CD14-positive monocyte (primary cell): ENCODE measurements at regions not wholly inside any gene's neighbourhood (a gene's known extent, or its start where the extent isn't known, plus 50 kb on each side); places are given as distances from the start of the nearest gene placed in this dataset.

Source experiments
- DNase-seq, 3 donors: peaks; one replicate each; pipeline ENCODE4 v3.0.0-alpha.2; 2011 to 2022
- H2AFZ ChIP-seq: 2 replicates; pipeline ENCODE4 v1.6.0; 2012; ENCODE audit warnings: mild to moderate bottlenecking, low read depth, low read length, inconsistent platforms; ENCODE audit not compliant: insufficient read depth, poor library complexity, severe bottlenecking
- H3K27ac ChIP-seq, 2 donors: 1 replicate in 1 of 2; 2 replicates in 1 of 2; pipeline ENCODE4 v1.5.1; 2012 to 2013; ENCODE audit warnings: low read length in 2 of 2, control low read depth in 1 of 2, inconsistent platforms in 1 of 2, low read depth in 1 of 2, mild to moderate bottlenecking in 1 of 2
- H3K27me3 ChIP-seq, 2 donors: one replicate each; pipeline versions ENCODE4 v1.6.0 to v1.6.1; 2011 to 2013; ENCODE audit warnings: low read length in 2 of 2; ENCODE audit not compliant: control insufficient read depth in 2 of 2, insufficient read depth in 2 of 2
- H3K36me3 ChIP-seq, 2 donors: replicated peaks in 1 of 2; 1 replicate in 1 of 2; 2 replicates in 1 of 2; pipeline versions ENCODE4 v1.5.1 to v1.6.1; 2012 to 2013; ENCODE audit warnings: low read length in 2 of 2, control low read depth in 1 of 2, inconsistent platforms in 1 of 2, mild to moderate bottlenecking in 1 of 2; ENCODE audit not compliant: insufficient read depth in 2 of 2, control insufficient read depth in 1 of 2
- H3K4me1 ChIP-seq, 2 donors: 1 replicate in 1 of 2; 2 replicates in 1 of 2; pipeline versions ENCODE4 v1.5.1 to v1.6.1; 2012 to 2013; ENCODE audit warnings: low read length in 2 of 2, control low read depth in 1 of 2, inconsistent platforms in 1 of 2, mild to moderate bottlenecking in 1 of 2, moderate library complexity in 1 of 2; ENCODE audit not compliant: insufficient read depth in 2 of 2, control insufficient read depth in 1 of 2
- H3K4me2 ChIP-seq: replicated peaks from 2 replicates; pipeline ENCODE3; 2012; ENCODE audit warnings: low read length, moderate library complexity, mild to moderate bottlenecking; ENCODE audit not compliant: poor library complexity, severe bottlenecking; ENCODE audit errors: extremely low read depth
- H3K4me3 ChIP-seq, 3 experiments: fragments of 200-600 bp in 1 of 3; sonication (generic) in 1 of 3; replicated peaks in 1 of 3; 1 replicate in 2 of 3; 2 replicates in 1 of 3; pipeline ENCODE4 v1.5.1; 2011 to 2013; ENCODE audit warnings: low read length in 3 of 3, mild to moderate bottlenecking in 3 of 3, control low read depth in 2 of 3, low read depth in 2 of 3, inconsistent platforms in 1 of 3, moderate library complexity in 1 of 3
- H3K79me2 ChIP-seq: 2 replicates; pipeline ENCODE4 v1.6.0; 2012; ENCODE audit warnings: mild to moderate bottlenecking, control low read depth, inconsistent platforms, low read length, moderate library complexity; ENCODE audit not compliant: insufficient read depth
- H3K9ac ChIP-seq: 2 replicates; pipeline ENCODE4 v1.6.0; 2017; ENCODE audit warnings: low read length, mild to moderate bottlenecking; ENCODE audit not compliant: insufficient read depth, poor library complexity, severe bottlenecking
- H3K9me3 ChIP-seq, 2 donors: replicated peaks in 1 of 2; 1 replicate in 1 of 2; 2 replicates in 1 of 2; pipeline versions ENCODE4 v1.5.1 to v1.6.1; 2012 to 2013; ENCODE audit warnings: low read length in 2 of 2, control low read depth in 1 of 2; ENCODE audit not compliant: control insufficient read depth in 1 of 2, insufficient read depth in 1 of 2
- H4K20me1 ChIP-seq: 2 replicates; pipeline ENCODE4 v1.6.0; 2012; ENCODE audit warnings: mild to moderate bottlenecking, low read length, control low read depth, moderate library complexity; ENCODE audit not compliant: insufficient read depth
- H3K27ac Mint-ChIP-seq, 7 donors: one replicate each; pipeline ENCODE4 v1.8.0; 2020; ENCODE audit warnings: mild to moderate bottlenecking in 7 of 7, mixed read lengths in 7 of 7, moderate library complexity in 6 of 7, inconsistent platforms in 2 of 7
- H3K27me3 Mint-ChIP-seq, 3 donors: one replicate each; pipeline ENCODE4 v1.8.0; 2021 to 2022; ENCODE audit warnings: low read depth in 3 of 3, mild to moderate bottlenecking in 3 of 3, mixed read lengths in 3 of 3, moderate library complexity in 3 of 3, inconsistent platforms in 1 of 3
- H3K36me3 Mint-ChIP-seq, 2 donors: one replicate each; pipeline ENCODE4 v1.8.0; 2020; ENCODE audit warnings: mixed read lengths in 2 of 2, inconsistent platforms in 1 of 2, mild to moderate bottlenecking in 1 of 2
- H3K4me1 Mint-ChIP-seq: one replicate; pipeline ENCODE4 v1.8.0; 2020; ENCODE audit warnings: mild to moderate bottlenecking, mixed read lengths
- H3K4me3 Mint-ChIP-seq, 2 donors: one replicate each; pipeline ENCODE4 v1.8.0; 2020; ENCODE audit warnings: mild to moderate bottlenecking in 2 of 2, mixed read lengths in 2 of 2, moderate library complexity in 1 of 2
- H3K9me3 Mint-ChIP-seq, 7 donors: one replicate each; pipeline ENCODE4 v1.8.0; 2020 to 2022; ENCODE audit warnings: mixed read lengths in 7 of 7, mild to moderate bottlenecking in 6 of 7, moderate library complexity in 6 of 7, inconsistent platforms in 2 of 7
- CTCF ChIP-seq: fragments of 200-600 bp; IDR thresholded peaks from one replicate; pipeline ENCODE4 v1.8.0; 2022; ENCODE audit warnings: antibody characterized with exemption, mild to moderate bottlenecking
- WGBS: methylation state at CpG from one replicate; pipeline ENCODE4 v1.1.5; 2013; ENCODE audit warnings: missing lambda C conversion rate; ENCODE audit not compliant: insufficient coverage; 5-methylcytosine and 5-hydroxymethylcytosine counted together
- intact Hi-C, 2 donors: fragments of 100-400 bp; cut with micrococcal nuclease; formaldehyde crosslinking; loops; one replicate each; pipeline versions ENCODE4 v1.15.0 to v1.15.1; 2023

GRCh38 chr17:68706356-68706920, 105.3 kb upstream of the FAM20A start:
- Histone ChIP-seq H3K4me1 (peaks cover 15 to 27% of the 10 kb centered on the region in 2 donors), H4K20me1 (no peaks in the 10 kb centered on the region), H3K27me3 (no peaks in the 10 kb centered on the region), H2AFZ (no peak overlapping the region), H3K79me2 (no peaks in the 10 kb centered on the region), H3K9me3 (no peaks in the 10 kb centered on the region), H3K4me2 (peak overlapping the region; percentile 6), H3K36me3 (no peaks in the 10 kb centered on the region), H3K27ac (no peak overlapping the region), H3K4me3 (no peak overlapping the region), H3K9ac (no peak overlapping the region)
- H3K9me3 Mint-ChIP-seq: peaks cover 0 to 2% (median 0%) of the 10 kb centered on the region in 7 donors
- no peak for TF ChIP-seq CTCF
- peak in 1 of 3 donors; percentile 7 for DNase-seq
- H3K4me1 Mint-ChIP-seq: peaks cover 29% of the 10 kb centered on the region
- intact Hi-C loops: no loop called here
- H3K27me3 Mint-ChIP-seq: peaks cover 0 to 2% (median 0%) of the 10 kb centered on the region in 3 donors
- H3K4me3 Mint-ChIP-seq: no peak overlapping the region
- H3K36me3 Mint-ChIP-seq: no peaks in the 10 kb centered on the region
- peak overlapping the region in 3 of 7 donors; percentile 23 to 44 (median 31) for H3K27ac Mint-ChIP-seq
- WGBS: no CpG with 5 or more reads among the region's 5 CpGs

GRCh38 chr17:68705714-68706076, 104.5 kb upstream of the FAM20A start:
- Mint-ChIP-seq H3K36me3 (no peaks in the 10 kb centered on the region), H3K9me3 (peaks cover 0 to 2% (median 0%) of the 10 kb centered on the region in 7 donors), H3K27me3 (no peaks in the 10 kb centered on the region), H3K27ac (peak overlapping the region in 1 of 7 donors; percentile 23), H3K4me1 (peaks cover 29% of the 10 kb centered on the region), H3K4me3 (no peak overlapping the region)
- WGBS: 40% methylated on average over 1 of the region's 3 CpGs
- intact Hi-C loops: no loop called here
- Histone ChIP-seq H4K20me1 (no peaks in the 10 kb centered on the region), H2AFZ (peak overlapping the region; percentile 10), H3K27me3 (no peaks in the 10 kb centered on the region), H3K9ac (no peak overlapping the region), H3K9me3 (no peaks in the 10 kb centered on the region), H3K27ac (no peak overlapping the region), H3K36me3 (no peaks in the 10 kb centered on the region), H3K79me2 (no peaks in the 10 kb centered on the region), H3K4me3 (no peak overlapping the region), H3K4me1 (peaks cover 15 to 27% of the 10 kb centered on the region in 2 donors), H3K4me2 (no peak overlapping the region)
- DNase-seq: no peak
- TF ChIP-seq CTCF: no peak
